HEK293 (cell line): ENCODE measurements at regions not wholly inside any gene's neighbourhood (a gene's known extent, or its start where the extent isn't known, plus 50 kb on each side); places are given as distances from the start of the nearest gene placed in this dataset.

Experiments used
- CTCF ChIA-PET: fragments of 350-600 bp; formaldehyde crosslinking; extraction: SDS; loops from one replicate; lab custom pipeline; 2021; ENCODE audit warnings: antibody characterized with exemption; lab: Yijun Ruan, JAX
- POLR2A ChIA-PET: fragments of 300-600 bp; formaldehyde crosslinking; extraction: SDS; loops from one replicate; lab custom pipeline; 2020; ENCODE audit warnings: antibody characterized with exemption, inconsistent platforms; lab: Yijun Ruan, JAX
- H3K27ac ChIP-seq: fragments of 200-500 bp; sonication (Bioruptor generic); 2 replicates; pipeline ENCODE4 v1.5.1; 2014; ENCODE audit warnings: low read depth, low read length, control low read depth, inconsistent platforms; ENCODE audit errors: extremely low read depth
- H3K36me3 ChIP-seq, 2 experiments: fragments of 200-500 bp in 1 of 2; sonication (Bioruptor generic) in 1 of 2; 1 replicate in 1 of 2; 2 replicates in 1 of 2; pipeline ENCODE4 v1.5.1; 2014 to 2017; ENCODE audit warnings: inconsistent platforms in 2 of 2, low read length in 2 of 2; ENCODE audit not compliant: control insufficient read depth in 2 of 2, insufficient read depth in 1 of 2
- H3K4me1 ChIP-seq: fragments of 200-500 bp; sonication (Bioruptor generic); 2 replicates; pipeline ENCODE4 v1.5.1; 2014; ENCODE audit warnings: mild to moderate bottlenecking, low read length, inconsistent platforms; ENCODE audit not compliant: control insufficient read depth, insufficient read depth
- H3K4me3 ChIP-seq: 2 replicates; pipeline ENCODE4 v1.5.1; 2011; ENCODE audit warnings: low read depth, mild to moderate bottlenecking, control low read depth, low read length, moderate library complexity
- H3K9me3 ChIP-seq: fragments of 200-500 bp; sonication (Bioruptor generic); 2 replicates; pipeline ENCODE4 v1.5.1; 2014; ENCODE audit warnings: low read depth, low read length, inconsistent platforms; ENCODE audit not compliant: control insufficient read depth, insufficient read depth
- AEBP2 ChIP-seq: fragments of 450-650 bp; formaldehyde crosslinking; IDR thresholded peaks from 2 replicates; pipeline ENCODE4 v1.5.1; 2016; ENCODE audit warnings: missing biosample characterization, missing genetic modification characterization, borderline replicate concordance
- BCL11B ChIP-seq: fragments of 450-650 bp; formaldehyde crosslinking; IDR thresholded peaks from 2 replicates; pipeline ENCODE4 v1.5.1; 2016; ENCODE audit warnings: low read depth, missing biosample characterization, missing genetic modification characterization
- CTCF ChIP-seq: fragments of 450-650 bp; formaldehyde crosslinking; IDR thresholded peaks from 2 replicates; pipeline ENCODE4 v1.5.1; 2016; ENCODE audit warnings: missing biosample characterization, missing genetic modification characterization
- MEIS1 ChIP-seq: sonication (generic); formaldehyde crosslinking; IDR thresholded peaks from 2 replicates; pipeline ENCODE4 v1.8.1; 2022; ENCODE audit warnings: missing genetic modification reagents, mild to moderate bottlenecking, borderline replicate concordance
- PATZ1 ChIP-seq: fragments of 450-650 bp; formaldehyde crosslinking; IDR thresholded peaks from 2 replicates; pipeline ENCODE4 v1.5.1; 2016; ENCODE audit warnings: missing biosample characterization, missing genetic modification characterization
- PRDM2 ChIP-seq: fragments of 450-650 bp; formaldehyde crosslinking; IDR thresholded peaks from 2 replicates; pipeline ENCODE4 v1.5.1; 2016; ENCODE audit warnings: missing biosample characterization, missing genetic modification characterization, borderline replicate concordance
- ZBTB6 ChIP-seq: fragments of 450-650 bp; formaldehyde crosslinking; IDR thresholded peaks from 2 replicates; pipeline ENCODE4 v1.5.1; 2017; ENCODE audit warnings: missing biosample characterization, missing genetic modification characterization
- ZFP37 ChIP-seq: fragments of 450-650 bp; formaldehyde crosslinking; IDR thresholded peaks from 2 replicates; pipeline ENCODE4 v1.5.1; 2016; ENCODE audit warnings: missing biosample characterization, missing genetic modification characterization
- ZNF148 ChIP-seq: fragments of 450-650 bp; formaldehyde crosslinking; IDR thresholded peaks from 2 replicates; pipeline ENCODE4 v1.5.0; 2017; ENCODE audit warnings: missing biosample characterization, missing genetic modification characterization, borderline replicate concordance
- ZNF16 ChIP-seq: fragments of 450-650 bp; formaldehyde crosslinking; IDR thresholded peaks from 2 replicates; pipeline ENCODE4 v1.5.1; 2016; ENCODE audit warnings: low read depth, missing biosample characterization, missing genetic modification characterization
- ZNF214 ChIP-seq: fragments of 450-650 bp; formaldehyde crosslinking; IDR thresholded peaks from 2 replicates; pipeline ENCODE4 v1.5.1; 2017; ENCODE audit warnings: missing biosample characterization, mild to moderate bottlenecking, missing genetic modification characterization, borderline replicate concordance
- ZNF221 ChIP-seq: fragments of 450-650 bp; formaldehyde crosslinking; IDR thresholded peaks from 2 replicates; pipeline ENCODE4 v1.5.1; 2017; ENCODE audit warnings: missing biosample characterization, missing genetic modification characterization, borderline replicate concordance
- ZNF274 ChIP-seq, 2 experiments: fragments of 200-500 bp in 1 of 2; fragments of 450-650 bp in 1 of 2; sonication (Bioruptor generic) in 1 of 2; formaldehyde crosslinking in 1 of 2; IDR thresholded peaks; 2 replicates each; pipeline versions ENCODE4 v1.5.1 to v1.6.1; 2014 to 2016; ENCODE audit warnings: borderline replicate concordance in 1 of 2, inconsistent platforms in 1 of 2, low read length in 1 of 2, missing biosample characterization in 1 of 2, missing genetic modification characterization in 1 of 2
- ZNF404 ChIP-seq: fragments of 450-650 bp; formaldehyde crosslinking; IDR thresholded peaks from 2 replicates; pipeline ENCODE4 v1.5.1; 2017; ENCODE audit warnings: missing biosample characterization, missing genetic modification characterization
- ZNF548 ChIP-seq: fragments of 450-650 bp; formaldehyde crosslinking; IDR thresholded peaks from 2 replicates; pipeline ENCODE4 v1.5.1; 2016; ENCODE audit warnings: missing biosample characterization, missing genetic modification characterization
- ZNF600 ChIP-seq: fragments of 450-650 bp; formaldehyde crosslinking; IDR thresholded peaks from 2 replicates; pipeline ENCODE4 v1.5.1; 2016; ENCODE audit warnings: missing biosample characterization, missing genetic modification characterization
- ZNF623 ChIP-seq: fragments of 450-650 bp; formaldehyde crosslinking; IDR thresholded peaks from 2 replicates; pipeline ENCODE4 v1.5.1; 2016; ENCODE audit warnings: missing biosample characterization, missing genetic modification characterization
- ZNF626 ChIP-seq: fragments of 450-650 bp; sonication (Bioruptor Pico); formaldehyde crosslinking; IDR thresholded peaks from 2 replicates; pipeline ENCODE4 v1.5.1; 2018; ENCODE audit warnings: missing biosample characterization, missing genetic modification characterization, inconsistent platforms
- ZNF658 ChIP-seq: fragments of 450-650 bp; formaldehyde crosslinking; IDR thresholded peaks from 2 replicates; pipeline ENCODE4; 2016; ENCODE audit warnings: missing biosample characterization, missing genetic modification characterization
- ZNF660 ChIP-seq: fragments of 450-650 bp; IDR thresholded peaks from 2 replicates; pipeline ENCODE4 v1.5.1; 2018; ENCODE audit warnings: missing biosample characterization, mild to moderate bottlenecking, missing genetic modification characterization
- ZSCAN16 ChIP-seq: fragments of 450-650 bp; formaldehyde crosslinking; IDR thresholded peaks from 2 replicates; pipeline ENCODE4 v1.5.1; 2016; ENCODE audit warnings: missing biosample characterization, missing genetic modification characterization

- TF ChIP-seq PATZ1 (no peak), ZNF148 (tag by site-specific recombination) (no peak), CTCF (tag by site-specific recombination) (no peak), ZNF548 (tag by site-specific recombination) (no peak), ZNF626 (tag by site-specific recombination) (no peak), ZNF274 (IDR thresholded peaks at IDR 0.05; ENCODE audit: low read length) (no peak), ZNF274 (tag by site-specific recombination; IDR thresholded peaks at IDR 0.05; ENCODE audit: borderline replicate concordance) (no peak), ZNF660 (tag by site-specific recombination) (no peak), ZFP37 (tag by site-specific recombination) (no peak), ZNF16 (tag by site-specific recombination) (no peak), MEIS1 (CRISPR knock-in tag) (no peak)
These were observed 454.4 kb downstream of the TDRD3 start (continued) for GRCh38 chr13:60851378-60851777.

GRCh38 chr13:60850526-60850925 lies 453.5 kb downstream of the TDRD3 start:
- H3K4me1 ChIP-seq = no peaks in the 10 kb centered on the region
- no peaks in the 10 kb centered on the region for H3K36me3 ChIP-seq
- no peak overlapping the region for H3K27ac ChIP-seq
- ChIA-PET CTCF (no interaction called here), POLR2A (no interaction called here)
- H3K4me3 ChIP-seq = no peak overlapping the region
- no peak for TF ChIP-seq AEBP2 (tag by site-specific recombination)
- TF ChIP-seq ZNF623 (tag by site-specific recombination) = no peak
- TF ChIP-seq ZNF600 = no peak
- no peak for TF ChIP-seq ZNF404 (tag by site-specific recombination)
- no peak for TF ChIP-seq ZSCAN16
- no peak for TF ChIP-seq ZNF214 (tag by site-specific recombination)
- no peak for TF ChIP-seq ZNF548 (tag by site-specific recombination)
- no peak for TF ChIP-seq BCL11B (tag by site-specific recombination)
- TF ChIP-seq ZNF658 (tag by site-specific recombination) = no peak
- TF ChIP-seq PRDM2 (tag by site-specific recombination) = no peak
- no peak for TF ChIP-seq ZBTB6
- TF ChIP-seq ZNF221 (tag by site-specific recombination) = no peak
- TF ChIP-seq, all 188 proteins: peak for 0
- no peaks in the 10 kb centered on the region for H3K9me3 ChIP-seq
